ENCODE measurements at regions not wholly inside any gene's neighbourhood (a gene's known extent, or its start where the extent isn't known, plus 50 kb on each side); places are given as distances from the start of the nearest gene placed in this dataset.
"Not testable (repeated sequence)": the region's sequence is repeated elsewhere in the genome, so short reads cannot be mapped to it uniquely, and the experiment has no call there.

DNA sequence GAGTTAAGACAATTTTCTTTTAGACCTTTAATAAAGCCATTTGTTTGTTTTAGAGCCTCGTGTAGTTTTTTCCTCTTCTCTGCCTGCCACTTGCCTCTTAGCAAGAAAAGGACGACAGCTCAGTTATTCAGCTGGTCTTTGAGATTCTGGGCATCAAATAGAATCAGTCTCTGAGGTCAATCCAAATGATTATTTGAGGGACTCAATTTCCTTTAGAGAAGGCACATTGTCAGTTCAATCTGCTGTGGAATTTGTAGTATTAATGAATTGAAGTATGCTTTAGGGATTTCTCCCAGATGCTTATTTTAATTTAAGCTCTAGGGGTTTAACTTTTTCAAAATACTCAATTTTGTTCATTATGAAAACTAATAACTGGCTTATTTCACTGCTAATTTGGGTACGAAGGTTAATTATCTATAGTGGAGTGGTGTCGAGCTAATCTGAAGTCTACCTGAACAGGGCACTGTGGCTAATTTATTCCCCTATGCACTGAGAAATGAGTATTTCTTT lies 841.2 kb upstream of the AUTS2 start:
- DNase-seq = no peak
- intact Hi-C loops (cut with DNase I) = no loop called here

DNA sequence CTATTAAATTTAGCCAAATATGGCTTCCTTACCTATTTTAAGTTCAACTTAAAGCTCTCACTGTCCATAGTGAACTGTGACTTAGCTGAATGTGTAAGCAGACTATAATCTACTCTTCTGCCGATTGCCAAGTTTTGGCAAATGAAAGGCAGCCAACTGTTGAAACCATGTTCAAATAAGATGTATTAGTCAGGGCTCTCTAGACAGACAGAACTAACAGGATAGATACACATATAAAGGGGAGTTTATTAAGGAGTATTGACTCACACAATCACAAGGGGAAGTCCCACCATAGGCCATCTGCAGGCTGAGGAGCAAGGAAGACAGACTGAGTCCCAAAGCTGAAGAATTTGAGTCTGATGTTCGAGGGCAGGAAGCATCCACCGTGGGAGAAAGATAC lies 837.7 kb upstream of the AUTS2 start:
- intact Hi-C loops (cut with DNase I) = no loop called here

DNA sequence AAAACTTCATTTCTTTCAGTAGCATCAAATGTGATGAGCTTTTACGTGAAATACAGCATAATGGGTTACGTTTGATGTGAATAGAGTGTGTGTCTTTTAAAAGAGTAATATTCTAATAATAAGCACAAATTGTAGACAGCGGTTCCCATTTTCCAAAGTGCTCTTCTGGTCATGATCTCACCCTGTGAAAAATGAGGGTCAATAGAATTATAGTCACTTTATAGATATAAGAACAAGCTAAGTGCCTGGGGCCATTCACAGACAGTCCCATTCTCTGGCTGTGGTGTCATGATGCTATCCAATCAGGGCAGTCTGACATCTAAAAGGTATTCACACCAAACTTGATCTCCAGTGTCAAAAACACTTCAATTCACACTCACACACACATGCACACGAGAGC lies 830.8 kb upstream of the AUTS2 start:
- intact Hi-C loops (cut with DNase I) = no loop called here
- no peak for DNase-seq

More for the DNA sequence above, 837.7 kb upstream of the AUTS2 start:
- DNase-seq = no peak

DNA sequence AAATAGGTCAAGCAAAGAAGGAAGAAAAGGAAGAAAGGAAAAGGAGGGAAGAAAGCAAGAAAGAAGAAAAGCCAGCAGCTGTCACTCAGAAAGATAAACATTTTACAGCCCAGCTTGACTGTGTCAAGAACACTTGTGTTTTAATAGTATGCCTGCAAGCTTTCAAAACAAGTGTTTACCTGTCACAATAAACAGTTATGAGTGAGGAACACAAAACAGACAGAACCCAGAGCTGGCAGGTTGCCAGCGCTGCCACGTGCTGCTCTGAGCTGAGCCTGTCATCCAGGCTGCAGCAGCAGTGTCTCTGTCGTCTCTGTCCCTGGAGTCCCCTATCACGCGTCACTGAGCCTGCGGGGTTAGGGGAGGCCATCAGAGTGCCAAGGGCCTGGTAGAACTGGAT lies 827.6 kb upstream of the AUTS2 start:
- peak in 21 of 42 donors; percentile 5 to 64 (median 21) for DNase-seq
- intact Hi-C loops (cut with DNase I) = no loop called here

DNA sequence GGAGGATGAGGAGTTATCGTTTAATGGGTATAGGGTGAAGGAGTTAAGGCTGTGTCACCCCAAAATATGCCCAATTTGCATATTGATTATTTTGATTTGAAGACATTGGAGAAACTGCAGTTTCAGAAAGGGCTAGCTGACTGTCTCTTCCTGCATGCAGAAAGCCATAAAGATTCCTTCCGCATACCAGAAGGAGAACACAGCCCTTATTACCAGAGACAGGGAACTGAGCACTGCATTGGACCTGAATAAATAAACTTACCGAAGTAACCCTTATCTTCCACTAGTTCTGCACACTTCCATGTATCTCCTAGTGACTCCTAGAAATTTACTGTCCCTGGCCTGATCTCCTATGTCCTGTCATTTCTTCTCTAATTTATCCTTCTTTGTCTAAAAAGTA lies 821.9 kb upstream of the AUTS2 start:
- intact Hi-C loops (cut with DNase I) = no loop called here
- DNase-seq = no peak

DNA sequence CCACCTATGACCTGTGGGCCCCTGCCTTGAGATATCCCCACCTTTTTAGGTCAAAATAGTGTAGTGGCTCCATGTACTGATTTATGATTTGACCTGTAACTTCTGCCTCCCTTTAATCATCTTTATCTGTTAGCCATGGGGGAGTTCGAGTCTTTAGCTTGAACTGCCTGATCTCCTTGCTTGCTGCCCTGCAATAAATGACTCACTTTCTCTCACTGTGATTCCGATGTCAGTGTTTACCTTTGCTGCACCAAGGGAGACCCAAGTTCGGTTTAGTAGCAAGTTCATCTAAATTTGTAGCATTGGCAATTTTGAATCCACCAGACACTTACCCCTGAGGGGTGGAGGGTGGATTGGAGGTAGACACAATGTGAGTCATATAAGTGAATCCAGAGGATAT lies 814.6 kb upstream of the AUTS2 start:
- DNase-seq = no peak
- intact Hi-C loops (cut with DNase I) = no loop called here

DNA sequence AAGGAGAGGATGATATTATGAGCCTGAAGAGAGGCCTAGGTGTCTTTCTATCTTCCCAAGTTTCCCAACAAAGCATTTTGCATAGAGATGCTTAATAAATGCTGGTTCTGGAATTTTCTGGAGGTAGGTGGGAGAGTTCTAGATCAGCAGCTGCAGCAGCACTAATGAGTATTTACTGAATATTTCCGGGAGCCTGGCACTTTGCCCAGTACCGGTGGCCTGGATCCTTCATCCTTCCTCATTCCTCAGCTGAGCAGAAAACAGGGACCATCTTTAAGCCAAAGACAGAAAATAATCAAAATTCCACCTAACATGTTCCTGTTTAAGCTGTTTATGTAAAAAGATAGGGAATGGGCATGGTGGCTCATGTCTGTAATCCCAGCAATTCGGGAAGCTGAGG lies 813.2 kb upstream of the AUTS2 start:
- intact Hi-C loops (cut with DNase I) = no loop called here
- DNase-seq = no peak

DNA sequence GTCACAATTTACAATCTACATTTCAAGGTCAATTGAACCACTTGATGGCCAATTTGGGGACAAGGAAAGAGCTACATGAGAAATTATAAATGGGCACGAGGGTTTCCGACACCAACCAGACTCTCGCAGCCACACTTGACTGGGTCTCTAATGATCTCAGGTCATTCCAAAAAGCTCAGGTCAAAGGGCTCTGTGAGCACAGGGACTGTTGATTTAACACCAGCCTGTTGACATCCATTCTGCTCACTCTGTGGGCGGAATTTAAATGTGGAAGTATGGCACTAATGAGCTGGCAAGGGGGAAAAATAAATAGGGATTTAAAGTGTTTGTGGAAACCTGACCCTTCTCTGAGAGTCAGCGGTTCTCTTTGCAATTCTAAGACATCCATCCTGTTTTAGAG lies 810.7 kb upstream of the AUTS2 start:
- intact Hi-C loops (cut with DNase I) = no loop called here
- no peak for DNase-seq

DNA sequence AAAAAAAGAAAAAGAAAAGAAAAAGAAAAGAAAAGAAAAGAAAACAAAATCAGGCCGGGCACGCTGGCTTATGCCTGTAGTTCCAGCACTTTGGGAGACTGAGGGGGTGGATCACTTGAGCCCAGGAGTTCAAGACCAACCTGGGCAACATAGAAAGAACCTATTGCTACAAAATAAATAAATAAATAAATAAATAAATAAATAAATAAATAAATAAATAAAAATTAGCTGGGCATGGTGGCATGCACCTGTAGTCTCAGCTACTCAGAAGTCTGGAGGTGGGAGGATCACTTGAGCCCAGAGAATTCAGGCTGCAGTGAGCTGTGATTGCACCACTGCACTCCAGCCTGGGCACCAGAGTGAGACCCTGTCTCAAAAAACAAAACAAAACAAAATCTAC lies 809.7 kb upstream of the AUTS2 start:
- DNase-seq; intact Hi-C loops (cut with DNase I): not testable (repeated sequence)

DNA sequence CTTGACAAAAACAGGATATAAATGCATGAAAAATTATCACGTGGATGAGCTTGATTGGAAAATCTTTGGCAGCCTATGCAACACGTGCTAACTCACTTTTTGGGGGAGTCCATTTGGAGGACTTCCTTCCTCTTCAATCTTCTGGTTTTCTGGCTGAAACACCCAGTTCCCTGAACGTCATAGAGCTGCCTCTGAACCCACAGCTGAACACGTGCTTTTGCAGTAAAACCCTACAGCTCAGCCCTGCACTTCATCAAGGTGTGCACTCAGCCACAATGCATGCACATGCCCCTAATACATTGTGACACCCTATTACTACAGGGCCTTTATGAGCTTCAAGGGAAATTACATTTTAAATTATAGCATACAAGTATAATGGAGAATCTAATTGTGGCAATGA lies 808.7 kb upstream of the AUTS2 start:
- no peak for DNase-seq
- intact Hi-C loops (cut with DNase I) = no loop called here

DNA sequence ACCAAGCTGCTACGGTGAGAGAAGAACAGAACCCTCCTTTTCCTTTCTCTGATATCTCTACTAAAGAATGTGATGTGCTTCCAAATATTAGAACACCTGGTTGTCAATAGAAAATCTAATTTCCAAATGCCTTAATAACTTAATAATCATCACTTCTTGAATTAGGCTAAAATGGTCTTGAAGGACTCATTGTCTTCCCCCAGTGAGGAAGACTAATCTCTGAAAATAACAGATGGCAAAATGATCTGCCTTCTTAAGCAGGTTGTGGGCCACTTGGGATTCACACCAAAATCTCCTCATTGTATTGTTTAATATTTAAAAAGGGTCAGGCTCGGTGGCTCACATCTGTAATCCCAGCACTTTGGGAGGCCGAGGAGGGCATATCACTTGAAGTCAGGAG lies 805.9 kb upstream of the AUTS2 start:
- intact Hi-C loops (cut with DNase I) = no loop called here
- no peak for DNase-seq

DNA sequence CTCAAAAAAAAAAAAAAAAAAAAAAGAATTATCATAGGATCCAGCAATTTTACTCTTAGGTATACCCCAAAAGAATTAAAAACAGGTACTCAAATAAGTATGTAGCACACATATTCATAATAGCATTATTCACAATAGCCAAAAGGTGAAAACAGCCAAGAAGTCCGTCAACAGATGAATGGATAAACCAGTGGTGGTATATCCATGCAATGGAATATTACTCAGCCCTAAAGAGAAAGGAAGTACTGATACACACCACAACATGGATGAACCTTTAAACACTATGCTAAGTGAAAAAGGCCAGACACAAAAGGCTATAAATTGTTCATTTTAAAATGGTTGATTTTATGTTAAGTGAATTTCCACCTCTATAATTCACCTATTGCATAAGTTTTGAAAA lies 804.8 kb upstream of the AUTS2 start:
- intact Hi-C loops (cut with DNase I) = no loop called here

DNA sequence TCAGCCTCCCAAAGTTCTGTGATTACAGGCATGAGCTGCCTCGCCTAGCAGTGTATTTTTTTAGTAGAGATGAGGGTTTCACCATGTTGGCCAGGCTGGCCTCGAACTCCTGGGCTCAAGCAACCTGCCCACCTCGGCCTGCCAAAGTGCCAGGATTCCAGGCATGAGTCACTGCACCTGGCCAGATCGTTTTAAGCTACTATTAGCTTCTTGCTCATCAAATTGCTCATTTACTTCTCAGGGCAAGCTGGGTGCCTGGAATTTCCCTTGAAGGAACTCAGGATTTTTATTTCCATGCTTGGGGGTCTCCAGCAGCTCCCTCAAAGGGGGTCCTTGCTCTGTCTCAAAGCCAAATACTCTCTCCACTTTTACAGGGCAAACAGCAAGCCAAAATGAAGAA lies 798.0 kb upstream of the AUTS2 start:
- DNase-seq = no peak
- intact Hi-C loops (cut with DNase I) = no loop called here

More for the DNA sequence above, 804.8 kb upstream of the AUTS2 start:
- no peak for DNase-seq

DNA sequence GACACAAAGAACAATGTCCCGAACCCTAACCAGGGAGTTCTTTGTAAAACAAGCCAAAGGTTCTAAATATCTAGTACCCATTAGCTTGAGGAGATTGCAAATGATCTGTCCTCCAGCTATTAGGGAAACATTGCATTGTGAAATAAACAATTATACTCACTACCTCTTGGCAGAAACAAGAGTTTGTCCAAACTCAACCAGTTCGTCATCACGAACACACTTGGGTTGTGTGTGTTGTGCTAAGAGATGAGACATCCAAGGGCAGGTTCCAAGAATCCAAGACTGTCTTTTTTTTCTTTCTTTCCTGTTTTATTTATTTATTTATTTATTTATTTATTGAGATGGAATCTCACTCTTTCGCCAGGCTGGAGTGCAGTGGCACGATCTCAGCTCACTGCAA lies 793.1 kb upstream of the AUTS2 start:
- no peak for DNase-seq
- intact Hi-C loops (cut with DNase I) = no loop called here

DNA sequence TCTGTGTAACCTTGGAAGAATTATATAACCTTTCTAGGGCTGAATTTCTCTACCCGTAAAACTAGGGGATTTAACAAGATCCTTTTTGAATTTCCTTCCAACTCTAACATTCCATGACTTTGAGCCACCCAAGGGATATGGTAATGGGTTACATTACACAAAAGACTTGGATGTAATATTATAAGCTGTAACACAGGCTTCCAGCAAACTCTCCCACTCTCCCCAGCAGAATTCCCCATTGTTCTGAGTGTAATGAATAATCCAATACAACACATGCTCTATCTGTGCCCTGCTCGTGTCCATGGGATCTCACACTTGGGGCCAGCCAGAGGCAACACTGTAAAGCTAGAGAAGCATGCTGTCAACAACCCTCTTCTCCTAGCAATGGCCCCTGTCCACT lies 790.6 kb upstream of the AUTS2 start:
- intact Hi-C loops (cut with DNase I) = no loop called here
- no peak for DNase-seq

DNA sequence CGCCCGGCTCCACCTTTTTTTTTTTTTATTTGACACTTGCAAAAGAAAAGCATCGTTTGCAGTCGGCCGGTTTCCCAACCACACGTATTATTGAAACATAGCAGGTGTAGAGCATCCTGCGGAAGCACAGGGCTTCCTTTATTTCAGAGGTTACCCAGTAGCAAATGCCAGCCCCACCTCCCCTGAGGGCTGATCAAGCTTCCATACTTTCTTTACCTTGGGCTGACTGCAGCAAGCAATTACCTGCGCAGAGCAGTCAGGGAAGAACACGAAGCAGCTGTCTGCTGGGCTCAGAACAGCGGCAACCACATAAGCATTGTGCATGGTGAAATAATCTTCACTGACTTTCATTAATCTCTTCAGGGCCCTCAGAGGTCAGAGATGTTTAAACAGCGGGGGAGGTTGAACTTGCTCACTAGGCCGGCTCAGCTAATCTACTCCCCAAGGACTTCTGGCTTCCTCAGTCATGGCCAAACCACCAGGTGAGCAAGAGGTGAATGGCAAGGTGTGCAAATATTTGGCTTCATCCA lies 784.7 kb upstream of the AUTS2 start:
- intact Hi-C loops (cut with DNase I) = no loop called here
- DNase-seq = no peak

DNA sequence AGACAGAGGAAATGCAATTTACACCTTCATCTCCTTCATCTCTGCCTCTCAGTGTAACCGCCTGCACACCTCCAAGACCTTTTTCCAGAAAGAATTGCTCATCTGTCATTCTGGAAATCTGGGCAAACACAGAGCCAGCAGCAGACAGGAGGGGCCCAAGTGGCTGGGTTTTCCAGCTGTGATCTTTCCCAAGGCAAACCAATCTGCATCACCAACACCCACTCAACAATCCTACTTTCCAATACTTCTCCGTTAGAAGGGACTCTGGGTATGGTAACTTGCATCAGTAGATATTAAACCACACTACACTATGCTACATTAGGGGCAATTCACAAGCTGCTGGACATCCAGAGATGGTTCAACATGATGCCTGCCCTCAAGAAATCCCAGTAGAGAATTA lies 781.8 kb upstream of the AUTS2 start:
- intact Hi-C loops (cut with DNase I) = no loop called here

DNA sequence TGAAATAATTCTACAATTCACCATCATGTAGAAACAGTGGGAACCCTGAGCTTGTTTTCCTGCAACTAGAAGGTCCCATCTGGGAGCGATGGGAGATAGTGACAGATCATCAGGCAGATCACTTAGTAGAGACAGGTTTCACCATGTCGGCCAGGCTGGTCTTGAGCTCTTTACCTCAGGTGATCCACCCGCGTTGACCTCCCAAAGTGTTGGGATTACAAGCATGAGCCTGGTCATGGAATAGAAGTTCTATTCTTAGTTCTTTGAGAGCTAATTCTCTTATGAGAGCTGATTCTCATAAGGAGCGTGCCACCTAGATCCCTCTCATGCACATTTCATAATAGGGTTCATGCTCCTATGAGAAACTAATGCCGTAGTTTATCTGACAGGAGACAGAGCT lies 778.0 kb upstream of the AUTS2 start:
- intact Hi-C loops (cut with DNase I) = no loop called here

More for the DNA sequence above, 781.8 kb upstream of the AUTS2 start:
- no peak for DNase-seq

DNA sequence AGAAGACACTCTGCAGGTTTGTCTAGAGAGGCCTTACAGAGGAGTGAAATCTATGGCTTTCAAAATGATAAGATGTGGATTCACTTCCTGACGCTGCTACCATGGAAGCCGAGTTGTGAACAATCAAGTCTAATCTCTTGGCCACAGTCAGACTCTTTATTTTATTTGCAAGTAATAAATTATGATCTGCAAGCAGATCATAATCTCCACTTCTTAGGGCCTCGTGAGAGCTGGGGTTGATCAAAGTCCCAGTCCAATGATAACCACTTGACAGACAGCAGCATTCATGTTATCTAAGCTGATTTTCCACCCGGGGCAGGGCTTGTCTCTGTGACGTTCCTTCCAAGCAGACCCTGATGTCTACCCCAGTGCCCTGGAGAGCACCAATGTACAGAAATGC lies 776.4 kb upstream of the AUTS2 start:
- intact Hi-C loops (cut with DNase I) = no loop called here
- DNase-seq = no peak

More for the DNA sequence above, 778.0 kb upstream of the AUTS2 start:
- no peak for DNase-seq

DNA sequence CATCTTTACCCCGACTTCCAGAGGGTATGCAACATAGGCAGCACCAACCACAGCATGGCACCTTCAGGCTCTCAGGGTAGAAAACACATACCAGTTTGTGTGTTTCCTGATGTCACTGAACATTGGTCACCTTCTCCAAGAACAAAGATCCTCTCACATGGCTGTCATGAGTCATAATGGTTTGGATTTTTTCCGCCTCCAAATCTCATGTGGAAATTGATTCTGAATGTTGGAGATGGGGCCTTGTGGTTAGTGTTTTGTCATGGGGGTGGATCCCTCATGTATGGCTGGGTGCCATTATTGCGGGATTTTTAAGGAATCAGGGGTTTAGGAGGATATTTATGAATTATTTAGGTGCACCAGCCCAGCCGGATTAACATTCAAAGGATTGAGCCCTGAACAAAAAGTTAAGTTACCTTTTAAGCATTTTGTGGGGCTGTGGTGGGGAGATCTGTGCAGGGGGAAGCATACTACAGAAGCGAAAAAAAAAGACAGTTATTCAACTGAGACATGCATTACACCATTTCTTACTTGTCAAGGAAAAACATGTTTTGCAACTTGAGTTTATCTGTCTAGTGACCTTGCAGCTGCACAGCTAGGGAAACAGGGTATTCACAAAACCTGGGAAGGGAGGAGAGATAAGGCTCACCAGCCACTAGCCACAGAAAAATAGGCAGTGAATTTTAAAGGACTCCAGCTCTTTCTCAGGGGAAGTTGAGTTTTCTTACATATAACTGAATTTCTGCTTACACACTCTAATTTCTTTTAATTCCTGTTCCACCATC lies 774.1 kb upstream of the AUTS2 start:
- intact Hi-C loops (cut with DNase I) = no loop called here

DNA sequence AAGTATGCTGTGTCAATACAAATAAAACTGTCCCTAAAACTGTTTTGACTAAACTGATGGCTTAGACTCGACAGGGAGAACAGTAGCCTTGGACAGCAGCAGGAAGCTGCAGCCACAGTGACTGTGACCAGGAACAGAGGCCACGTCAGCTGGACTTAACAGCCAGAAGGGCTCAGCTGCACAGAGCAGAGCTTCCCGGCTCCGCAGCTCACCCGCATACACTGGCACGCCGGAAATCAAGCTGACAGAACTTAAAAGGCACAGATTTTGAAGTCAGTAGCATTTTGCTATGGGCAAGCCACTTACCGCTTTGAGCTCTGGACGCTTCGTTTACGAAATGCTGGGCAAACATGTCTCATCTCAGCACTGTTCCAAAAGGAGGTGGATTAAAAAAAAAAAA lies 769.7 kb upstream of the AUTS2 start:
- DNase-seq = no peak
- intact Hi-C loops (cut with DNase I) = no loop called here

More for the DNA sequence above, 774.1 kb upstream of the AUTS2 start:
- DNase-seq = no peak

Measured in head of caudate nucleus (tissue), 42 donors.